Esophagus muscularis mucosa (tissue), 4 donors: ENCODE measurements at regions not wholly inside any gene's neighbourhood (a gene's known extent, or its start where the extent isn't known, plus 50 kb on each side); places are given as distances from the start of the nearest gene placed in this dataset.

Experiments used
- DNase-seq: peaks from one replicate; pipeline ENCODE4 v3.0.0-alpha.2; 2017; ENCODE audit errors: extremely low spot score
- H3K27ac ChIP-seq, 4 donors: fragments of 200-600 bp; sonication (generic); replicated peaks in 1 of 4; 1 replicate in 3 of 4; 2 replicates in 1 of 4; pipeline ENCODE4 v1.5.1; 2016 to 2019; ENCODE audit warnings: mild to moderate bottlenecking in 1 of 4
- H3K27me3 ChIP-seq, 4 donors: fragments of 200-600 bp; sonication (generic); one replicate each; pipeline versions ENCODE4 v1.5.1 to v1.6.0; 2016 to 2019
- H3K36me3 ChIP-seq, 4 donors: fragments of 200-600 bp; sonication (generic); one replicate each; pipeline ENCODE4 v1.5.1; 2016 to 2019
- H3K4me1 ChIP-seq, 4 donors: fragments of 200-600 bp; sonication (generic); one replicate each; pipeline ENCODE4 v1.5.1; 2016 to 2019
- H3K4me3 ChIP-seq, 4 donors: fragments of 200-600 bp; sonication (generic); 1 replicate in 2 of 4; 2 replicates in 2 of 4; pipeline ENCODE4 v1.5.1; 2016 to 2019; ENCODE audit warnings: mild to moderate bottlenecking in 4 of 4, moderate library complexity in 1 of 4
- H3K9me3 ChIP-seq, 4 donors: fragments of 200-600 bp; sonication (generic); 1 replicate in 3 of 4; 2 replicates in 1 of 4; pipeline ENCODE4 v1.5.1; 2016 to 2019
- CTCF ChIP-seq, 3 experiments: fragments of 200-600 bp in 2 of 3; fragments of 450-650 bp in 1 of 3; sonication (generic) in 2 of 3; IDR thresholded peaks; one replicate each; pipeline ENCODE4 v1.5.1; 2017 to 2019; ENCODE audit warnings: antibody characterized with exemption in 3 of 3, mild to moderate bottlenecking in 2 of 3, moderate library complexity in 1 of 3
- EP300 ChIP-seq: sonication (generic); formaldehyde crosslinking; IDR thresholded peaks from one replicate; pipeline ENCODE4 v1.6.1; 2017; ENCODE audit warnings: antibody characterized with exemption
- POLR2A ChIP-seq: fragments of 450-650 bp; IDR thresholded peaks from one replicate; pipeline ENCODE4 v1.6.1; 2017; ENCODE audit warnings: antibody characterized with exemption, moderate library complexity, mild to moderate bottlenecking, low read depth
- POLR2AphosphoS5 ChIP-seq, 2 donors: sonication (generic); formaldehyde crosslinking; IDR thresholded peaks; one replicate each; pipeline ENCODE4 v1.6.1; 2017; ENCODE audit warnings: antibody characterized with exemption in 2 of 2
- WGBS: methylation state at CpG from one replicate; pipeline ENCODE4 v1.1.5; 2018; 5-methylcytosine and 5-hydroxymethylcytosine counted together
- intact Hi-C: fragments of 100-400 bp; cut with DNase I; formaldehyde crosslinking; loops from one replicate; pipeline ENCODE4 v1.15.1; 2023

GRCh38 chr9:110115341-110115820, 92.6 kb downstream of the C9orf152 start:
- TF ChIP-seq POLR2AphosphoS5 (IDR thresholded peaks at IDR 0.05) (no peak), EP300 (no peak), POLR2A (no peak), CTCF (IDR thresholded peaks at IDR 0.05) (no peak)
- 63% methylated on average over 7 of the region's 7 CpGs for WGBS
- Histone ChIP-seq H3K27ac (peak overlapping the region; percentile 8 to 42 (median 26)), H3K36me3 (peaks cover 0 to 4% (median 0%) of the 10 kb centered on the region in 4 donors), H3K4me3 (no peak overlapping the region), H3K27me3 (no peaks in the 10 kb centered on the region), H3K4me1 (peaks cover 21 to 39% (median 35%) of the 10 kb centered on the region in 4 donors), H3K9me3 (no peaks in the 10 kb centered on the region)
- intact Hi-C loops: no loop called here
- no peak for DNase-seq

- Histone ChIP-seq H3K4me1 (peaks cover 21 to 39% (median 35%) of the 10 kb centered on the region in 4 donors), H3K9me3 (no peaks in the 10 kb centered on the region), H3K27ac (peak overlapping the region in 2 of 4 donors; percentile 11 to 39), H3K4me3 (no peak overlapping the region), H3K27me3 (no peaks in the 10 kb centered on the region), H3K36me3 (peaks cover 0 to 4% (median 0%) of the 10 kb centered on the region in 4 donors)
- intact Hi-C loops: no loop called here
- TF ChIP-seq POLR2AphosphoS5 (IDR thresholded peaks at IDR 0.05): no peak
- TF ChIP-seq CTCF (IDR thresholded peaks at IDR 0.05): no peak
- no peak for TF ChIP-seq POLR2A
- TF ChIP-seq EP300: no peak
- DNase-seq: no peak
- 86% methylated on average over 14 of the region's 14 CpGs for WGBS
These were observed 92.0 kb downstream of the C9orf152 start for GRCh38 chr9:110115826-110116542.

- Histone ChIP-seq H3K27ac (peak overlapping the region in 1 of 4 donors; percentile 11), H3K27me3 (no peaks in the 10 kb centered on the region), H3K4me3 (no peak overlapping the region), H3K36me3 (peaks cover 0 to 4% (median 0%) of the 10 kb centered on the region in 4 donors), H3K9me3 (no peaks in the 10 kb centered on the region), H3K4me1 (peaks cover 21 to 39% (median 35%) of the 10 kb centered on the region in 4 donors)
- 58% methylated on average over 3 of the region's 3 CpGs for WGBS
- peak in 1 of 2 donors; percentile 47 for TF ChIP-seq POLR2AphosphoS5 (IDR thresholded peaks at IDR 0.05)
- TF ChIP-seq POLR2A: no peak
- intact Hi-C loops: no loop called here
- no peak for DNase-seq
These were observed 91.4 kb downstream of the C9orf152 start for GRCh38 chr9:110116543-110116885.

- no peak for TF ChIP-seq CTCF (IDR thresholded peaks at IDR 0.05)
- TF ChIP-seq POLR2AphosphoS5 (IDR thresholded peaks at IDR 0.05): no peak
- TF ChIP-seq EP300: no peak
- TF ChIP-seq POLR2A: no peak
- H3K27me3 ChIP-seq: no peaks in the 10 kb centered on the region
- intact Hi-C loops: no loop called here
These were observed 86.8 kb downstream of the C9orf152 start for GRCh38 chr9:110121170-110121569.

GRCh38 chr9:110123341-110124095, 84.4 kb downstream of the C9orf152 start:
- TF ChIP-seq CTCF (IDR thresholded peaks at IDR 0.05): no peak
- TF ChIP-seq EP300: no peak
- TF ChIP-seq POLR2A: no peak
- peak in 1 of 2 donors; percentile 14 for TF ChIP-seq POLR2AphosphoS5 (IDR thresholded peaks at IDR 0.05)
- no peaks in the 10 kb centered on the region for H3K36me3 ChIP-seq
- no peaks in the 10 kb centered on the region for H3K27me3 ChIP-seq
- intact Hi-C loops: no loop called here
- H3K9me3 ChIP-seq: no peaks in the 10 kb centered on the region
- peaks cover 50 to 61% (median 55%) of the 10 kb centered on the region in 4 donors for H3K4me1 ChIP-seq
- 80% methylated on average over 5 of the region's 5 CpGs for WGBS
- peak overlapping the region; percentile 86 to 89 (median 88) for H3K27ac ChIP-seq
- DNase-seq: no peak
- H3K4me3 ChIP-seq: no peak overlapping the region

More at GRCh38 chr9:110121170-110121569, 86.8 kb downstream of the C9orf152 start:
- Histone ChIP-seq H3K36me3 (no peaks in the 10 kb centered on the region), H3K4me3 (no peak overlapping the region), H3K9me3 (no peaks in the 10 kb centered on the region), H3K4me1 (peaks cover 27 to 46% (median 43%) of the 10 kb centered on the region in 4 donors), H3K27ac (no peak overlapping the region)
- DNase-seq: no peak
- 89% methylated on average over 3 of the region's 3 CpGs for WGBS
